SK-N-MC (cell line): ENCODE measurements at regions not wholly inside any gene's neighbourhood (a gene's known extent, or its start where the extent isn't known, plus 50 kb on each side); places are given as distances from the start of the nearest gene placed in this dataset.

Experiments
- DNase-seq: peaks from one replicate; pipeline ENCODE4 v3.0.0-alpha.2; 2011; ENCODE audit warnings: low read depth, low spot score
- H3K27ac ChIP-seq: fragments of 200-600 bp; sonication (generic); 2 replicates; pipeline ENCODE4 v1.5.1; 2016; ENCODE audit warnings: mixed run types
- H3K36me3 ChIP-seq: fragments of 200-600 bp; sonication (generic); 2 replicates; pipeline ENCODE4 v1.6.1; 2017; ENCODE audit warnings: antibody characterized with exemption, low read length, mixed read lengths; ENCODE audit not compliant: insufficient read depth
- H3K4me3 ChIP-seq: fragments of 200-600 bp; sonication (generic); 2 replicates; pipeline ENCODE4 v1.5.1; 2016
- H3K9ac ChIP-seq: fragments of 200-600 bp; sonication (generic); 2 replicates; pipeline ENCODE4 v1.8.0; 2017; ENCODE audit warnings: mixed run types, mixed read lengths; ENCODE audit not compliant: insufficient read length
- H3K9me3 ChIP-seq: fragments of 200-600 bp; sonication (generic); 2 replicates; pipeline ENCODE4 v1.6.1; 2017; ENCODE audit warnings: low read depth, mild to moderate bottlenecking, antibody characterized with exemption, low read length, moderate library complexity, mixed read lengths
- EZH2 ChIP-seq: fragments of 200-600 bp; sonication (generic); IDR thresholded peaks from one replicate; pipeline ENCODE4 v1.6.1; 2017; ENCODE audit warnings: antibody characterized with exemption
- FOXP2 ChIP-seq: optimal IDR thresholded peaks from 2 replicates; pipeline ENCODE3; 2011; ENCODE audit warnings: mild to moderate bottlenecking, moderate library complexity; ENCODE audit not compliant: insufficient read depth; ENCODE audit errors: extremely low read length, control extremely low read depth
- POLR2AphosphoS5 ChIP-seq: IDR thresholded peaks from 2 replicates; pipeline ENCODE4 v1.6.1; 2012; ENCODE audit warnings: mild to moderate bottlenecking, low read depth, low read length, borderline replicate concordance

DNA sequence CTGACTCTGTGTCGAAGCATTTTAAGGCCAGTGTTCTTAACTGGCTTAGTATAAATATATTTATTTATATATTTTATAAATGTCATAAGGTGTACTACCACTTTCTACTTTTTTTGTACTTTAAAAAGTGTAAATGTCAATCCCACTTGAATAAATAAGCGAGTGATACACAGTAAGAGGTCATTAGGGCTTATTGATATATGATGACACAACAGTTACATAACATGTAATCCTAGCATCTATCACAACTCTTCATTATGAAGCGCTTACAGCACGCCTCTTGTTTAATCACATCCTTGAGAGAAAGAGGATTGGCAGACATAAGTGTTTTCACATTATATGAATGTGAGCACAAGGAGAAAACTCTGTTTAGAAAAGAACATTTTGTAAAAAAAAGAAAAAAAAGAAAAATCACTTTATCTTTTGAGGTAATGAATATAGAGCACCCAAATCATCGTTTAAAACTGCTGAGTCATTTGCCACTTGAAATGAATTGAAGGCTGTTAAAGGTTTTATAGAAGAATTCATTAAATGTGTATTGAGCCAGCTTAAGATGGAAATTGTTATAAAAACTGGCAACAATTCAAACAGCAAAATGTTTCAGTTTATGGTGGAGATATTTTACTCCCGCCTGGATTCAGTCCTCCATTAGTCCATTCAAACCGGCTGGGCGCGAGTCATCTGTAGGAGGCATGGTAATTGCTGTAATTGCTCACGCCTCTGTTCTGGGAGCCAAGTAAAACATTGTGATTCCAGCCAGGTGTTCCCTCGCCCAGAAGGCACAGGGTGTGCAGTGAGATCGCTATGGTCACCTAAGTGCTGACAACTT lies 627.3 kb upstream of the KIRREL3 start:
- H3K36me3 ChIP-seq: no peaks in the 10 kb centered on the region
- no peak for TF ChIP-seq POLR2AphosphoS5
- no peak for TF ChIP-seq EZH2
- no peak for TF ChIP-seq FOXP2
- peak overlapping the region; percentile 32; the same call in 1 of the 2 replicates for H3K4me3 ChIP-seq
- peak; percentile 10 for DNase-seq
- peak overlapping the region; percentile 79 for H3K27ac ChIP-seq
- no peaks in the 10 kb centered on the region for H3K9me3 ChIP-seq
- no peak overlapping the region for H3K9ac ChIP-seq

DNA sequence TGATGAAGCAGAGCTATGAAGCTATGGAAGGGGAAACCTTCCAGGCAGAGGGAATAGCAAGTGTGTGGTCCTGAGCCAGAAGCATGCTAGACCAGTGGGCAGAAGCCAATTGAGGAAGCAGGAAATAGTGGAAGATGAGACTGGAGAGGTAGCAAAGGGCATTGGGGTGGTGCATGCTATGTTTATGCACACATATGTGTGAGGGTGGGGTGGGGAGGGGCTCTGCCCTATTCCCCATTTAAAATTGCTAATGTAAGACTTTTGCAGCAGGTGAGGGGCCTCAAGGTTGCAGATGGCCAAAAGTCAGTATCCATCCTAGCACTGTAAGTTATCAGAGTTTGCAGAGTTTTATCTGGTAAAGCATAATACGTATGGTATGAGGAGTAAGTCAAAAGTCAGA lies 626.6 kb upstream of the KIRREL3 start:
- TF ChIP-seq FOXP2 (no peak), EZH2 (no peak), POLR2AphosphoS5 (no peak)
- no peak for DNase-seq
- H3K27ac ChIP-seq: no peak overlapping the region
- H3K4me3 ChIP-seq: no peak overlapping the region
- H3K9me3 ChIP-seq: no peaks in the 10 kb centered on the region
- no peak overlapping the region for H3K9ac ChIP-seq
- H3K36me3 ChIP-seq: no peaks in the 10 kb centered on the region

DNA sequence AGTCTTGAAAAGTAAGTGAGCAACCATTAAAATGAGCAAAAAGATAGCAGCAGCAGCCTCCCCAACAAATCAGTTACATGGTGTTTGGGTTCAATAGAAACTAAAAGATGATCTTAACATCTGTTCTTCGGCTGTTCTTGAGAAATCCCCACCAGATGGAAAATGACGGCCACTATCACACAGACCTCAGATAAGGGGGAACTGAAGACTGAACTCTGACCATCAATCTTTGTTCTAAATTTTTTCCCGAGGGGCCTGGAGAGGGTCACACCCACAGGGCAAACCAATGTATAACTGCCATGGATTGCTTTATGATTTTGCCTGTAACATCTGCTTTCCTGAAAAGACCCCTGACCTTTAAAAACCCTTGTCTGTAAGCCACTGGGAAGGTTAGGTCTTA lies 624.8 kb upstream of the KIRREL3 start:
- Histone ChIP-seq H3K36me3 (no peaks in the 10 kb centered on the region), H3K27ac (no peak overlapping the region), H3K4me3 (no peak overlapping the region), H3K9ac (no peak overlapping the region), H3K9me3 (no peaks in the 10 kb centered on the region)
- TF ChIP-seq POLR2AphosphoS5 (no peak), EZH2 (no peak), FOXP2 (no peak)
- no peak for DNase-seq

DNA sequence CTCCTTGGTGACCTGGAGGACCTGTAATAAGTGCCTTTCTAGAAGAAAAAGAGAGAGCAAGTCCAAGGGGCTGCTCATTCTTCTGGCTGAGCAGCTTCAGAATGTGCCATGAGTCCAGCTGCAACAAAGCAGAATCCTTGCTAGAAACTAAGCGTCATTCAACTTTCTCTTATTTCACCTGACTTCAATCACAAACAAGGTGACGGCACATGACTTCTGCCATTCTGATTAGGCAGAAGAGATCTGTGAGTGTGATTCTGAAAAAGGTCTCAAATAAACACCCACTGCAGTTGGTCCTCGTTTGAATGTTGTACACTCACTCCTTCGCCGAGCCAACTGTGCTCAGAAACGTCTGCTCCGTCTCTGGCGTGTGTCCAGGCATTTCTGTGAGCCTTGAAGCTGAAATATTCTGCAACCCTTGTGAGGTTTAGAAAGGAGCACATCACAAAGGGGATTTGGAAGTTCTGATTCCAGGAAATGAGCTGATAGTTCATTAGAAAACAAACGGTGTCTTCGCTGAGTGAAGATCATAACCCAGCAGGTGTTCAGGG lies 623.8 kb upstream of the KIRREL3 start:
- H3K36me3 ChIP-seq: no peaks in the 10 kb centered on the region
- no peak for DNase-seq
- no peak overlapping the region for H3K27ac ChIP-seq
- H3K4me3 ChIP-seq: 0 out of 2 replicates have a peak overlapping the region, but pooled peaks have one; percentile 3
- no peak overlapping the region for H3K9ac ChIP-seq
- no peaks in the 10 kb centered on the region for H3K9me3 ChIP-seq
- TF ChIP-seq POLR2AphosphoS5: no peak
- no peak for TF ChIP-seq EZH2
- TF ChIP-seq FOXP2: no peak

DNA sequence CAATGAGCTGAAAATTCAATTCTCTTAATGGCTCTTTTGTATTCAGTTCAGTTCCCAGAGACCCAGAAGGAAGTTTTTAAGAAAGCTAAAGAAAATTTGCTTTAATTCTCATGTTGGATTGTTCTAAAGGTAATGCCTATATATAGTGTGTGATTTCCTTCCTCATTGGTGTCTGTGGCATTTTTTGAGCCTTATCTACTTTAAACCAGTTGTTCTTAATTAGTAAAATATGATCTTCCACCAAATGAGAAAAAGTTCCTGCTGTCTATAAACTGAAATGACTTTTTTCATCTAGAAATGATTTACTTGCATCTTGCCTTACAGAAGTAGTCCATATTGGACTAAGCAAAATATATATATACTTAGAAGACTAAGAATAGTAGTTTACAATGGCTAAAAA lies 622.1 kb upstream of the KIRREL3 start:
- no peak for DNase-seq
- TF ChIP-seq EZH2: no peak
- Histone ChIP-seq H3K36me3 (no peaks in the 10 kb centered on the region), H3K9ac (no peak overlapping the region), H3K27ac (peak overlapping the region; percentile 4; the same call in 1 of the 2 replicates), H3K9me3 (no peaks in the 10 kb centered on the region), H3K4me3 (no peak overlapping the region)

DNA sequence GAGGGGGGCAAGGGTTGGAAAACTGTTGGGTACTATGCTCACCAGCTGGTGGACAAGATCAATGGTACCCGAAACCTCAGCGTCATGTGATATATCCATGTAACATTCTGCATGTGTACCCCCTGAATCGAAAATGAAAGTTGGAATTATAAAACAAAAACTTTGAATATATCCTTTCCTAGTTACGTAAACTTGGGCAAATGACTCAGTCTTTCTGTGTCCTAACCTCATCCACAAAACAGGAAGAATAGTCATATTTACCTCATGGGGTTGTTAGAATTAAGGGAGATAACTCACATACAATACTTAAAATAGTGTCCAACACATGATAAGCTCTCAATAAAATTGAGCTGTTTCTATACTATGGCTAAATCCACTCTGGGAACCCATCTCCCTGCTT lies 620.1 kb upstream of the KIRREL3 start:
- no peaks in the 10 kb centered on the region for H3K9me3 ChIP-seq
- DNase-seq: no peak
- no peak overlapping the region for H3K9ac ChIP-seq
- peak overlapping the region; percentile 76; the same call in 1 of the 2 replicates for H3K27ac ChIP-seq
- H3K36me3 ChIP-seq: no peaks in the 10 kb centered on the region
- H3K4me3 ChIP-seq: no peak overlapping the region
- TF ChIP-seq FOXP2 (no peak), POLR2AphosphoS5 (no peak), EZH2 (no peak)

DNA sequence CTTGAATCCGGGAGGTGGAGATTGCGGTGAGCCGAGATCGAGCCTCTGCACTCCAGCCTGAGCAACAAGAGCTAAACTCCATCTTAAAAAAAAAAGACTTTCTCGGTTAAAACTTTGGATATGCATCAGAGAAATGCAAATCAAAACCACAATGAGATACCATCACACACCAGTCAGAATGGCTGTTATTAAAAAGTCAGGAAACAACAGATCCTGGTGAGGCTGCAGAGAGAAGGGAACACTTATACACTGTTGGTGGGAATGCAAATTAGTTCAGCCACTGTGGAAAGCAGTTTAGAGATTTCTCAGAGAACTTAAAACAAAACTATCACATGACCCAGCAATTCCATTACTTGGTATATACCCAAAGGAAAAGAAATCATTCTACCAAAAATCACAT lies 619.4 kb upstream of the KIRREL3 start:
- peak overlapping the region; percentile 52; the same call in 1 of the 2 replicates for H3K4me3 ChIP-seq
- H3K9ac ChIP-seq: no peak overlapping the region

DNA sequence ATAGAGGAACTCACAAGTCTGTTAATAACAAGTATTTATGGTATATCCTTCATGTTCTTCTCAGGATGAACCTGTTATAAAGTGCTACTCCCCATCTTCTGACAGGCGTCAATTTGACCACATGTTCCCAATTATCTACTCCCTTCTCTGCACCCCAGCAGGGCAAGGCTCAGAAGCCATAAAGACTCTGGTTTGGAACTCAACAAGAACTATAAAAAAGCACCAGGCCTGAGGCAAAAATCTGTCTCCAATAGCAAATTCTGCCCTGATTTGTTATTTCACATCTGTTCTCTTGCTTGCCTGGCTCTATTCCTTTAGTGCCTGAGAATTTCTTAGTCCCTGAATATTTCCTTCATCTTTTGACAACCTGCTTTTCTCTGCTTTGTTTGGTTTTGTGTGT lies 618.2 kb upstream of the KIRREL3 start:
- peak; percentile 24; the same call in 1 of the 2 replicates for TF ChIP-seq POLR2AphosphoS5
- TF ChIP-seq FOXP2: no peak
- Histone ChIP-seq H3K27ac (peak overlapping the region; percentile 91), H3K36me3 (no peaks in the 10 kb centered on the region), H3K9me3 (no peaks in the 10 kb centered on the region), H3K9ac (no peak overlapping the region), H3K4me3 (peak overlapping the region; percentile 52)
- peak; percentile 75 for DNase-seq

More for the DNA sequence above, 619.4 kb upstream of the KIRREL3 start:
- peak; percentile 57 for DNase-seq
- no peaks in the 10 kb centered on the region for H3K9me3 ChIP-seq
- H3K27ac ChIP-seq: peak overlapping the region; percentile 91; the same call in 1 of the 2 replicates
- TF ChIP-seq POLR2AphosphoS5: no peak
- TF ChIP-seq EZH2: no peak
- TF ChIP-seq FOXP2: no peak
- H3K36me3 ChIP-seq: no peaks in the 10 kb centered on the region
